ENCODE measurements at regions not wholly inside any gene's neighbourhood (a gene's known extent, or its start where the extent isn't known, plus 50 kb on each side); places are given as distances from the start of the nearest gene placed in this dataset.

GRCh38 chr18:14933049-14933851, 185.3 kb downstream of the ANKRD30B start (continued):
- no peak for TF ChIP-seq ZNF518A (tag by site-specific recombination; conservative IDR thresholded peaks at IDR 0.05; ENCODE audit: low read depth)

- no peaks in the 10 kb centered on the region for H3K9me3 ChIP-seq (ENCODE audit: control insufficient read depth, insufficient read depth, low read depth, low read length)
- H3K27ac ChIP-seq (ENCODE audit: extremely low read depth, low read depth, low read length), result no peak overlapping the region
- no peaks in the 10 kb centered on the region for H3K36me3 ChIP-seq (ENCODE audit: control insufficient read depth in 2 of 2, insufficient read depth in 1 of 2, low read length in 2 of 2)
- no peak overlapping the region for H3K4me3 ChIP-seq (ENCODE audit: low read depth, low read length)
- ChIA-PET POLR2A (no interaction called here), CTCF (no interaction called here)
- TF ChIP-seq ZNF785 (tag by site-specific recombination; IDR thresholded peaks at IDR 0.05), result no peak
- no peaks in the 10 kb centered on the region for H3K4me1 ChIP-seq (ENCODE audit: control insufficient read depth, insufficient read depth, low read length)
Observed at GRCh38 chr18:14933964-14934363, 186.0 kb downstream of the ANKRD30B start.

- POLR2A ChIA-PET, result no interaction called here
- Histone ChIP-seq H3K4me3 (ENCODE audit: low read depth, low read length) (no peak overlapping the region), H3K9me3 (ENCODE audit: control insufficient read depth, insufficient read depth, low read depth, low read length) (no peaks in the 10 kb centered on the region), H3K27ac (ENCODE audit: extremely low read depth, low read depth, low read length) (no peak overlapping the region), H3K36me3 (ENCODE audit: control insufficient read depth in 2 of 2, insufficient read depth in 1 of 2, low read length in 2 of 2) (no peaks in the 10 kb centered on the region), H3K4me1 (ENCODE audit: control insufficient read depth, insufficient read depth, low read length) (no peaks in the 10 kb centered on the region)
- CTCF ChIA-PET, result no interaction called here
- TF ChIP-seq ZNF19 (tag by site-specific recombination; IDR thresholded peaks at IDR 0.05; ENCODE audit: low read depth), result no peak
- no peak for TF ChIP-seq HOXD13 (CRISPR knock-in tag; IDR thresholded peaks at IDR 0.05; ENCODE audit: borderline replicate concordance)
- no peak for TF ChIP-seq ZNF692 (tag by site-specific recombination; IDR thresholded peaks at IDR 0.05)
- no peak for TF ChIP-seq ZNF426 (tag by site-specific recombination; IDR thresholded peaks at IDR 0.05)
- no peak for TF ChIP-seq ZNF747 (tag by site-specific recombination; IDR thresholded peaks at IDR 0.05)
- no peak for TF ChIP-seq BCL6B (tag by site-specific recombination; IDR thresholded peaks at IDR 0.05)
- no peak for TF ChIP-seq OVOL3 (tag by site-specific recombination; IDR thresholded peaks at IDR 0.05)
- TF ChIP-seq INSM2 (tag by site-specific recombination; IDR thresholded peaks at IDR 0.05), result no peak
- no peak for TF ChIP-seq ZBTB20 (tag by site-specific recombination; IDR thresholded peaks at IDR 0.05)
- TF ChIP-seq ZNF792 (tag by site-specific recombination; IDR thresholded peaks at IDR 0.05), result no peak
- no peak for TF ChIP-seq GLI4 (tag by site-specific recombination; IDR thresholded peaks at IDR 0.05)
- no peak for TF ChIP-seq ZNF580 (tag by site-specific recombination; IDR thresholded peaks at IDR 0.05)
- TF ChIP-seq ZNF513 (tag by site-specific recombination; IDR thresholded peaks at IDR 0.05), result no peak
- TF ChIP-seq ZNF133 (tag by site-specific recombination; IDR thresholded peaks at IDR 0.05), result no peak
- TF ChIP-seq ZNF23 (tag by site-specific recombination; IDR thresholded peaks at IDR 0.05; ENCODE audit: borderline replicate concordance), result no peak
- no peak for TF ChIP-seq ZNF174 (tag by site-specific recombination; IDR thresholded peaks at IDR 0.05)
- no peak for TF ChIP-seq ZNF488 (tag by site-specific recombination; IDR thresholded peaks at IDR 0.05)
- no peak for TF ChIP-seq ZNF416 (tag by site-specific recombination; IDR thresholded peaks at IDR 0.05)
Observed at GRCh38 chr18:14935210-14935609, 187.2 kb downstream of the ANKRD30B start.
